ENCODE measurements at regions not wholly inside any gene's neighbourhood (a gene's known extent, or its start where the extent isn't known, plus 50 kb on each side); places are given as distances from the start of the nearest gene placed in this dataset.

- Histone ChIP-seq H3K79me2 (ENCODE audit: control insufficient read depth, insufficient read depth, low read length) (no peaks in the 10 kb centered on the region), H3K4me1 (ENCODE audit: control insufficient read depth, extremely low read depth, insufficient read depth, low read length) (no peaks in the 10 kb centered on the region), H3K9me1 (ENCODE audit: control insufficient read depth, extremely low read depth, insufficient read depth, low read length) (no peaks in the 10 kb centered on the region), H3K36me3 (ENCODE audit: control insufficient read depth in 2 of 2, extremely low read depth in 1 of 2, insufficient read depth in 2 of 2, low read length in 2 of 2) (no peaks in the 10 kb centered on the region), H2AFZ (ENCODE audit: control insufficient read depth, low read length) (no peak overlapping the region), H3K27me3 (ENCODE audit: control insufficient read depth, extremely low read depth, insufficient read depth, low read length) (no peaks in the 10 kb centered on the region), H3K9ac (ENCODE audit: control insufficient read depth, extremely low read depth, insufficient read depth, low read length) (no peak overlapping the region), H4K20me1 (ENCODE audit: control insufficient read depth, extremely low read depth, insufficient read depth, low read length) (no peaks in the 10 kb centered on the region), H3K27ac (ENCODE audit: control insufficient read depth, insufficient read depth, low read length) (no peak overlapping the region), H3K4me3 (ENCODE audit: control insufficient read depth in 2 of 3, extremely low read depth in 1 of 3, insufficient read depth in 2 of 3, low read depth in 1 of 3, low read length in 3 of 3) (no peak overlapping the region), H3K4me2 (ENCODE audit: control insufficient read depth, extremely low read depth, insufficient read depth, low read depth, low read length) (no peak overlapping the region), H3K9me3 (ENCODE audit: control insufficient read depth, low read depth, low read length) (no peaks in the 10 kb centered on the region)
- dilution Hi-C loops (cut with MboI; ENCODE audit: extremely low pct_ligation_motif_present, low sequenced_read_pairs) = no loop called here
- TF ChIP-seq EZH2 (IDR thresholded peaks at IDR 0.05; ENCODE audit: low read length) = no peak
- no peak for TF ChIP-seq CTCF (optimal IDR thresholded peaks at IDR 0.05 in 1 of 3, IDR thresholded peaks at IDR 0.05 in 1 of 3, conservative IDR thresholded peaks at IDR 0.05 in 1 of 3; ENCODE audit: extremely low read depth in 1 of 3, insufficient read depth in 2 of 3, low read length in 3 of 3)
- FAIRE-seq = no peak
- no peak for DNase-seq (ENCODE audit: low read depth, low spot score)
These were observed 163.0 kb upstream of the GORAB start for GRCh38 chr1:170369000-170369399.

- no peak overlapping the region for H3K9ac ChIP-seq (ENCODE audit: control insufficient read depth, extremely low read depth, insufficient read depth, low read length)
- H3K27me3 ChIP-seq (ENCODE audit: control insufficient read depth, extremely low read depth, insufficient read depth, low read length) = no peaks in the 10 kb centered on the region
- H3K79me2 ChIP-seq (ENCODE audit: control insufficient read depth, insufficient read depth, low read length) = no peaks in the 10 kb centered on the region
- no peaks in the 10 kb centered on the region for H3K4me1 ChIP-seq (ENCODE audit: control insufficient read depth, extremely low read depth, insufficient read depth, low read length)
- H3K27ac ChIP-seq (ENCODE audit: control insufficient read depth, insufficient read depth, low read length) = no peak overlapping the region
- no peak for TF ChIP-seq EZH2 (IDR thresholded peaks at IDR 0.05; ENCODE audit: low read length)
- no peak for TF ChIP-seq CTCF (optimal IDR thresholded peaks at IDR 0.05 in 1 of 3, IDR thresholded peaks at IDR 0.05 in 1 of 3, conservative IDR thresholded peaks at IDR 0.05 in 1 of 3; ENCODE audit: extremely low read depth in 1 of 3, insufficient read depth in 2 of 3, low read length in 3 of 3)
- H3K36me3 ChIP-seq (ENCODE audit: control insufficient read depth in 2 of 2, extremely low read depth in 1 of 2, insufficient read depth in 2 of 2, low read length in 2 of 2) = no peaks in the 10 kb centered on the region
- H3K9me3 ChIP-seq (ENCODE audit: control insufficient read depth, low read depth, low read length) = no peaks in the 10 kb centered on the region
- DNase-seq (ENCODE audit: low read depth, low spot score) = no peak
- H3K9me1 ChIP-seq (ENCODE audit: control insufficient read depth, extremely low read depth, insufficient read depth, low read length) = no peaks in the 10 kb centered on the region
- H2AFZ ChIP-seq (ENCODE audit: control insufficient read depth, low read length) = no peak overlapping the region
- no peak overlapping the region for H3K4me3 ChIP-seq (ENCODE audit: control insufficient read depth in 2 of 3, extremely low read depth in 1 of 3, insufficient read depth in 2 of 3, low read depth in 1 of 3, low read length in 3 of 3)
- dilution Hi-C loops (cut with MboI; ENCODE audit: extremely low pct_ligation_motif_present, low sequenced_read_pairs) = no loop called here
- FAIRE-seq = no peak
- no peak overlapping the region for H3K4me2 ChIP-seq (ENCODE audit: control insufficient read depth, extremely low read depth, insufficient read depth, low read depth, low read length)
- no peaks in the 10 kb centered on the region for H4K20me1 ChIP-seq (ENCODE audit: control insufficient read depth, extremely low read depth, insufficient read depth, low read length)
These were observed 162.5 kb upstream of the GORAB start for GRCh38 chr1:170369417-170369816.

Data from keratinocyte (primary cell).